ENCODE measurements at regions not wholly inside any gene's neighbourhood (a gene's known extent, or its start where the extent isn't known, plus 50 kb on each side); places are given as distances from the start of the nearest gene placed in this dataset.

DNA sequence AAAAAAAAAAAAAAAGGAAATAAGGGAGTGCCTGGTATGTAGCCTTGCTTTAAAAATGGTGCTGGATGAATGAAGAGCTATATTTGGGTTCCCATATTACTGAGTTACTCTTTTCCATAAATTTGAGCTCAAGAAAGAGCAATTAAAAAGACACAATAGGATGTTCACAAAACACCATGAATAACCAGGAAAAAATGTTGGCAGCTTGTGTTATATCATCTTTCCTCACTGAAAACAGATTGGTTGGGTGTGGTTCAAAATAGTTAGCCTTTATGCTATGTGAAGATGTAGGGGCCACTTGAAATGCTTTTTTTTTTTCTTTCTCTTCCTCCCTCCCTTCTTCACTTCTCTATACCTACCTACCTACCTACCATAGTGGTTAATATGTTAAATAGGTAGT lies 256.9 kb downstream of the STK31 start:
- in situ Hi-C loops (cut with HindIII; ENCODE audit: low pct_unique_long_range_greater_than_20kb, low sequenced_read_pairs): no loop called here
- DNase-seq (ENCODE audit: low read depth): no peak

- no peak for DNase-seq (ENCODE audit: low read depth)
- in situ Hi-C loops (cut with HindIII; ENCODE audit: low pct_unique_long_range_greater_than_20kb, low sequenced_read_pairs): no loop called here
Measured at GRCh38 chr7:23967949-23968599, 258.1 kb downstream of the STK31 start.

DNA sequence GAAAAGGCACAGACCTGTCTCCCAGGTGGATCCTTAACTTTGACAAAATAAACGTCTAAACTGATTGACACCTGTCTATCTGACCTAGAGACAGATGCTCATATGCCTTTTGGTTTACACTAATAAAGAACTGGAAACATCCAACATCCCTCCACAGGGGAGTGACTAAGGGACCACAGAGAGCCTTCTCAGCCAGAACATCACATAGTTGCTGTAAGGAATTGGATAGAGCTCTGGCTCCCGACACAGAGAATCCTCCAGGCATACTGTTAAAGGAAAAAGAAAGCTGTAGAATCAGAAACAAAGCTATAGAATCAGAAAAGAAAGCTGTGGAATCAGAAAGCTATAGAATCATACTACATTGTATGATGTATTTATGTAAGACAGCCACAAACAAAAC lies 258.8 kb downstream of the STK31 start:
- no peak for DNase-seq (ENCODE audit: low read depth)
- in situ Hi-C loops (cut with HindIII; ENCODE audit: low pct_unique_long_range_greater_than_20kb, low sequenced_read_pairs): no loop called here

DNA sequence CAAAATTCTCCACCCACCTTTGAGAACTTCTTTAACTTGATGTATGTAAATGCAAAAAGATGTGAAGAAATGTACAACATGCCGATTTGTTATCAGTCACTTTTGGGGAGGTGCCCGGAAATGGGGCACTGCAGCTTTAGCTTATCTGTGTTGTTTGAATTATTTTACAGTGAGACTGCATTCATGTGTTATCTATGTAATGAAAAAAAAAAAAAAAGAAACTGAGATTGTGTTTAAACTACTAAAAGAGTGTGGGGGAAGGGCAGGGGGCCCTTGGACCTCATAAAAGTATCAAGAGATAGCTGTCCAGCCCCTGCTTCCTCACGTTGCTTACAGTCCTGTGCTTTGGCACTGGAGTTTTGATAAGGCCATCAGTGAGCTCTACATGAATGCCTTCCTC lies 259.4 kb downstream of the STK31 start:
- in situ Hi-C loops (cut with HindIII; ENCODE audit: low pct_unique_long_range_greater_than_20kb, low sequenced_read_pairs): no loop called here
- DNase-seq (ENCODE audit: low read depth): no peak

- in situ Hi-C loops (cut with HindIII; ENCODE audit: low pct_unique_long_range_greater_than_20kb, low sequenced_read_pairs): no loop called here
Measured at GRCh38 chr7:23970193-23970592, 260.2 kb downstream of the STK31 start.

GRCh38 chr7:23971031-23971430 lies 261.0 kb downstream of the STK31 start:
- no peak for DNase-seq (ENCODE audit: low read depth)
- in situ Hi-C loops (cut with HindIII; ENCODE audit: low pct_unique_long_range_greater_than_20kb, low sequenced_read_pairs): no loop called here

More at GRCh38 chr7:23970193-23970592, 260.2 kb downstream of the STK31 start:
- DNase-seq (ENCODE audit: low read depth): no peak

DNA sequence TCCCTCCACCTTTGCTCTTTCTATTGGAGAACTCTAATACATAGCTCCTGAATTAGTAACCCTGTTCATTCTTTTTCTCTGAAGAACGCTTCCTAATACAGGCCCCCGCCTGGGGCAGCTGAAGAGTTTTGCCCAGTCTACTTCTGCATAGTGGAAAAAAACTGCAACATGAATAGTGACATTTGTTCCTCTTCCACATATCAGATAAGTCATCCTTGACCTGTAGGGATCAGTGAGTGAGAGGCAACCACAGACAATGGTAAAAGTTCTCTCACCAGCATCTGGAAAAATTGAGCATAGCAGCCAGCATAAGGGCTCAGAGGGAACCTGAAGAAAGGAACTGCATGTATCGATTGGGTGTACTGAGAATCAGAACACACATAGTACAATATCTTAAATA lies 262.0 kb downstream of the STK31 start:
- in situ Hi-C loops (cut with HindIII; ENCODE audit: low pct_unique_long_range_greater_than_20kb, low sequenced_read_pairs): no loop called here
- DNase-seq (ENCODE audit: low read depth): no peak

DNA sequence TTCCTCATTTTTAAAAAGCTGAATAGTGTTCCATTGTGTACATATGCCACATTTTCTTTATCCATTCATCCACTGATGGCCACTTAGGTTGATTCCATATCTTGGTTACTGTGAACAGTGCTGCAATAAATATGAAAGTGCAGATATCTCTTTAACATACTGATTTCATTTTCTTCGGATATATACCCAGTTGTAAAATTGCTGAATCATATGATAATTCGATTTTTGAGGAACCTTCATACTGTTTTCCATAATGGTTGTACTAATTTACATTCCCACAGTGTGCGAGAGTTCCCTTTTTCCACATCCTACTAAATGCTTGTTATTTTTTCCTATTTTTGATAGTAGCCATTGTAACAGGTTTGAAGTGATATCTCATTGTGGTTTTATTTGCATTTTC lies 263.2 kb downstream of the STK31 start:
- in situ Hi-C loops (cut with HindIII; ENCODE audit: low pct_unique_long_range_greater_than_20kb, low sequenced_read_pairs): no loop called here
- no peak for DNase-seq (ENCODE audit: low read depth)

DNA sequence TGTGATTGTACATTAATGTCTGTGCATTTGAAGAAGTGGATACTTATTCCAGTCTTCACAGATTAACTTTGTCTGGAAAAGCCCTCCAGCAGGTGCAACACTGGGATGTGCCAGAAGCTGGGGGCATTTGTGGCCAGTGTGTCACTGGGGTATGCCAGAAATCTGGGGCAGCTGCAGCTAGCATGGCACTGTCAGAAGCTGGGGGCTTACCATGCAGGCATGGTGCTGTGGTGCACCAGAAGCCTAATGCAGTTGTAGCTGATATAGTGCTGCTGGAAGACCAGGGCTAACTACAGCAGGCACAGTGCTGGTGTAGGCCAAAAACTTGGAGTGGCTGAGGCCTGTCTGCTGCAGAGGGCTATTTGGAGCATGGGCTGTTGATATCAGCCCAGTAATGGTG lies 270.1 kb downstream of the STK31 start:
- in situ Hi-C loops (cut with HindIII; ENCODE audit: low pct_unique_long_range_greater_than_20kb, low sequenced_read_pairs): no loop called here
- no peak for DNase-seq (ENCODE audit: low read depth)

- DNase-seq (ENCODE audit: low read depth): no peak
- in situ Hi-C loops (cut with HindIII; ENCODE audit: low pct_unique_long_range_greater_than_20kb, low sequenced_read_pairs): no loop called here
Measured at GRCh38 chr7:23981314-23981713, 271.3 kb downstream of the STK31 start.

GRCh38 chr7:23981758-23982157 lies 271.7 kb downstream of the STK31 start:
- in situ Hi-C loops (cut with HindIII; ENCODE audit: low pct_unique_long_range_greater_than_20kb, low sequenced_read_pairs): no loop called here
- DNase-seq (ENCODE audit: low read depth): no peak

DNA sequence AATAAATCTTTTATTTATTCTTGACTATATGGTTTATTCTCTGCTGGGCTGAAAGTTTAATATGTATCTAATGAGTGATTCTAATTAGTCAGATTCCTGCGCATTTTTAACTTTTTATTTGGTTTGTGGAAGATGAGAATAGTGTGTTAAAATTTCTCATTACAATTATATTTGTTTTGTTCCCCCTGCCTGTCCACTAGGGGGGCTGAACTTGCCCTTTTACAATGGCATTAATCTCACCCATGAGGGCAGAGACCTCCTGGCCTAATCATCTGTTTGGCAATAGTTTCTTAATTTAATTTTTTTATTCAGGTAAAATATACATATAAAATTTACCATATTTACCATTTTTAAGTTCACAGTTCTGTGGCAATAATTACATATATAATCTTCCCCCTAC lies 278.5 kb upstream of the NPY start:
- no peak for DNase-seq (ENCODE audit: low read depth)
- in situ Hi-C loops (cut with HindIII; ENCODE audit: low pct_unique_long_range_greater_than_20kb, low sequenced_read_pairs): no loop called here

- in situ Hi-C loops (cut with HindIII; ENCODE audit: low pct_unique_long_range_greater_than_20kb, low sequenced_read_pairs): no loop called here
- DNase-seq (ENCODE audit: low read depth): no peak
Measured at GRCh38 chr7:24010495-24010894, 273.5 kb upstream of the NPY start.

DNA sequence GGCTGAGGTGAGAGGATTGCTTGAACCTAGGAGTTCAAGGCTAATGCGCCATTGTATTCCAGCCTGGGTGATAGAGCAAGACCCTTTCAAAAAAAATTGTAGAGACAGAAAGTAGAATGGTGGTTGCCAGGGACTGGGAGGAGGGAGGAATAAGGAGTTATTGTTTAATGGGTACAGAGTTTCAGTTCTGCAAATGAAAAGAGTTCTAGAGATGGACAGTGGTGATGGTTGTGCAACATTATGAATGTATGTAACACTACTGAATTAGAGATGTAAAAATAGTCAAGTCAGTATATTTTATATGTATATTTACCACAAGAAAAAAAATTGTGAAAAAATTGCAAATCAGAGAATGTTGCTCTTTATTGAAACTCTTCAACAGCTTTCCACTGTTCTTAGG lies 266.5 kb upstream of the NPY start:
- DNase-seq (ENCODE audit: low read depth): no peak
- in situ Hi-C loops (cut with HindIII; ENCODE audit: low pct_unique_long_range_greater_than_20kb, low sequenced_read_pairs): no loop called here

GRCh38 chr7:24018331-24018730 lies 265.7 kb upstream of the NPY start:
- DNase-seq (ENCODE audit: low read depth): no peak
- in situ Hi-C loops (cut with HindIII; ENCODE audit: low pct_unique_long_range_greater_than_20kb, low sequenced_read_pairs): no loop called here

DNA sequence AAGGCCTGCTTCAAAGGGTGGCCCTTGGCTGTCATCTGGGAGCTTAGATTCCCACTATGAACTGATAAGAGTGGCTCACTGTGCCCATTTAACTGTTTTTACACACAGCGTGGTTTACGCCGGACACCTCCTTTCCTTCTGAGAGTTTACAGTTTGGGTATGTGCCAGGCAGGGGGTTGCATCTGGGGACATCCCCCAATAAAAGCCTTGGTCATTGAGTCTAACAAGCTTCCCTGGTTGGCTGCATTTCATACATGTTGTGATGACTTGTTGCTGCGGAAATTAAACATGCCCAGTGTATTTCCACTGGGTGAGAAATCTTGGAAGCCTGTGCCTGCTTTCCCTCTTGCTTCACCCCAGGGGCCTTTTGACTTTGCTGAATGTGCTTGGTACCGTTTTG lies 264.1 kb upstream of the NPY start:
- in situ Hi-C loops (cut with HindIII; ENCODE audit: low pct_unique_long_range_greater_than_20kb, low sequenced_read_pairs): no loop called here
- DNase-seq (ENCODE audit: low read depth): no peak

GRCh38 chr7:24024276-24025068 lies 259.5 kb upstream of the NPY start:
- DNase-seq (ENCODE audit: low read depth): no peak
- in situ Hi-C loops (cut with HindIII; ENCODE audit: low pct_unique_long_range_greater_than_20kb, low sequenced_read_pairs): no loop called here

DNA sequence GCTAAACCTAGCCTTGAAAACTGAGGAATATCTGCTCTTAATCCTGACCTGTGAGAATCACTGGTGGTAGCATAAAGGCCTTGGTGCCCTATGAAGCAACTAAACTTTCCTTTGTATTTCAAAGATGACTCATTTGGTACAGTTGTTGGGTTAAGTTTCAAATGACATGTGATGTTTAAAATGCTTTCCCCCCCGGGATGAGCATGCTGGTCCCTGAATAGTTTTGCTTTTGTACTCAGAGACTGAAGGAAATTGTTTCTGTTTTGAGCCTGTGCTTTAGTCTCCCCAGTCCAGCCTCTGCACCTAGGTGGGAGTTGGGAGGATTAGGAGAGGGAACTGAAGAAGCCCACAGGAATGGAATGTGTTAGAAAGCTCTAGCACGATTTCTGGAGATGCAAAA lies 258.9 kb upstream of the NPY start:
- in situ Hi-C loops (cut with HindIII; ENCODE audit: low pct_unique_long_range_greater_than_20kb, low sequenced_read_pairs): no loop called here
- no peak for DNase-seq (ENCODE audit: low read depth)

DNA sequence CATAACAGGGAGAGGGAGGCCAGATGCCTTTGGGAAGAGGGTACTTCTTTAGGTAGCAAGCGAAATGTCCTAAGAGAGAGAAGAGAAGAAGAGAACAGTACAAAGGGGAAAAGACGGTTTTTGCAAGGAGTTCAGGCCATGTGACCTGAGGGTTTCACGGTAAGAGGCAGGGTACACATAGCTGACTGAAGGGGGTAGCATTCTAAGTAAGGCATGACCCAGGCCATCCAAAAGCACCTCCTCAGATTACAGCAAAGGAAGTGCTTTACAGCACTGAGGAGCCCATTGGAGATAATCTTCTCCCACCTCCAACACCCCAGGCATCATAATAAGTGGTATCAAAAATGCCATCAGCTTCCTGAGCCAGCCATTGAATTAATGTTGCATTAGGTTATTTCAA lies 258.2 kb upstream of the NPY start:
- in situ Hi-C loops (cut with HindIII; ENCODE audit: low pct_unique_long_range_greater_than_20kb, low sequenced_read_pairs): no loop called here
- DNase-seq (ENCODE audit: low read depth): no peak

GRCh38 chr7:24026351-24026750 lies 257.6 kb upstream of the NPY start:
- no peak for DNase-seq (ENCODE audit: low read depth)
- in situ Hi-C loops (cut with HindIII; ENCODE audit: low pct_unique_long_range_greater_than_20kb, low sequenced_read_pairs): no loop called here

Data from Caki2 (cell line).